HG03060 (cell line): ENCODE measurements at regions not wholly inside any gene's neighbourhood (a gene's known extent, or its start where the extent isn't known, plus 50 kb on each side); places are given as distances from the start of the nearest gene placed in this dataset.
"Not testable (repeated sequence)": the region's sequence is repeated elsewhere in the genome, so short reads cannot be mapped to it uniquely, and the experiment has no call there.

Experiments used
- ATAC-seq: cut with Tn5 transposase; IDR thresholded peaks from one replicate; pipeline ENCODE4 v1.9.1; 2021; ENCODE audit warnings: low read depth, moderate number of reproducible peaks; ENCODE audit not compliant: unreplicated experiment

GRCh38 chr6:76792394-76792793, 670.9 kb downstream of the HTR1B start:
- ATAC-seq: no peak

GRCh38 chr6:76790881-76791280, 672.4 kb downstream of the HTR1B start:
- no peak for ATAC-seq

- ATAC-seq: no peak
Measured at GRCh38 chr6:76790045-76790796, 673.1 kb downstream of the HTR1B start.

- ATAC-seq: no peak
Measured at GRCh38 chr6:76789580-76789979, 673.7 kb downstream of the HTR1B start.

- no peak for ATAC-seq
Measured at GRCh38 chr6:76788155-76788554, 675.1 kb downstream of the HTR1B start.

GRCh38 chr6:76779068-76779467, 684.2 kb downstream of the HTR1B start:
- ATAC-seq: no peak

GRCh38 chr6:76776876-76777275, 686.4 kb downstream of the HTR1B start:
- no peak for ATAC-seq

- ATAC-seq: no peak
Measured at GRCh38 chr6:76774781-76775384, 688.4 kb downstream of the HTR1B start.

GRCh38 chr6:76772951-76773350, 690.3 kb downstream of the HTR1B start:
- no peak for ATAC-seq

- no peak for ATAC-seq
Measured at GRCh38 chr6:76771059-76771634, 692.1 kb downstream of the HTR1B start.

GRCh38 chr6:76770281-76770680, 693.0 kb downstream of the HTR1B start:
- no peak for ATAC-seq

GRCh38 chr6:76768556-76768955, 694.7 kb downstream of the HTR1B start:
- ATAC-seq: no peak

- no peak for ATAC-seq
Measured at GRCh38 chr6:76764057-76764456, 691.6 kb upstream of the IMPG1 start.

- ATAC-seq: no peak
Measured at GRCh38 chr6:76752841-76753240, 680.4 kb upstream of the IMPG1 start.

- not testable (repeated sequence) for ATAC-seq
Measured at GRCh38 chr6:76745388-76745787, 672.9 kb upstream of the IMPG1 start.

- ATAC-seq: not testable (repeated sequence)
Measured at GRCh38 chr6:76744151-76744720, 671.8 kb upstream of the IMPG1 start.

- ATAC-seq: no peak
Measured at GRCh38 chr6:76742919-76743318, 670.5 kb upstream of the IMPG1 start.

- ATAC-seq: no peak
Measured at GRCh38 chr6:76719449-76719848, 647.0 kb upstream of the IMPG1 start.

GRCh38 chr6:76708641-76709331, 636.3 kb upstream of the IMPG1 start:
- no peak for ATAC-seq

- no peak for ATAC-seq
Measured at GRCh38 chr6:76707630-76708029, 635.2 kb upstream of the IMPG1 start.

GRCh38 chr6:76706631-76707030, 634.2 kb upstream of the IMPG1 start:
- ATAC-seq: no peak
